Ramos (cell line): ENCODE measurements at regions not wholly inside any gene's neighbourhood (a gene's known extent, or its start where the extent isn't known, plus 50 kb on each side); places are given as distances from the start of the nearest gene placed in this dataset.

ENCODE experiments used
- in situ Hi-C: fragments of 300-500 bp; cut with MboI; formaldehyde crosslinking; loops from one replicate; pipeline ENCODE4 v1.14.3; 2022; ENCODE audit warnings: low sequenced_read_pairs; ENCODE audit not compliant: unreplicated experiment

DNA sequence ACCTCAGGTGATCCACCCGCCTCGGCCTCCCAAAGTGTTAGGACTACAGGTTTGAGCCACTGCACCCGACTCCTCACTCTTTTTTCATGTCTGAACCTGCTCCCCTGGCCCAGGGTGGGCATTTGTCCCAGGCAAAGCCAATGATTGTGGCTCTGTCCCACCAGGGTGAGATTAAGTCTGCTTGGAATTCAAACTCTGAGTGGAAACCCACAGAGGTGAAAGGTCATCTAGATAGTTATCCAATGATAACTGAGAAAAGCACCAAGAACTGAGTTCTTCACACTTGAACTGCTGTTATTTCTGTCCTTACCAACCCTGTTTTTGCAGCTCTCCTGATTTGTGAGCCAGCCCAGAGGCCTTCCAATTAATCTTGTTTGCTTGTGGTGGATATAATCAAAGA is 62.4 kb upstream of the ACVR1 start:
- in situ Hi-C loops = no loop called here

- in situ Hi-C loops = no loop called here
Observed at GRCh38 chr2:157936406-157936805, 60.3 kb upstream of the ACVR1 start.

DNA sequence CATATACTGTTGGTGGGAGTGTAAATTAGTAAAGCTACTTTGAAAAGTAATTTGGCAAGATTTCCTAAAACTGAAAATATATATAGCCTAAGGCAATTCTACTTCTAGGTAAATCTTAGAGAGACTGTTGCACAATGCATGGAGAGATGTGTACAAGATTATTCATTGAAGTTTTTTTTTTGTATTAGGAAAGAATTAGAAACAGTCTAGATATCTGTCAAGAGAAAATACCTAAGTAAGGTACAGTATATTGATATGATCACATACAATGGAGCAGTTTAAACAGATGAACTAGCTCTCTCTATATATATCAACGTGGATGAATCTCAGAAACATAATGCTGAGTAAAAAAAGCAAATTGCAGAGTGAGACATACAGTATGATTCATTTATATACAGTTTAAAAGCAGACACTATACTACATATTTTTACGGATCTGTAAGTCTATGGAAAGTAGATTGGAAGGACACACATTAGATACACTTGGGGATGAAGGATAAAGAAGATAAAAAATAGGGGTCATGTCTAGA is 59.3 kb upstream of the ACVR1 start:
- in situ Hi-C loops = no loop called here

- in situ Hi-C loops = no loop called here
Observed at GRCh38 chr2:157934684-157935377, 58.7 kb upstream of the ACVR1 start.

DNA sequence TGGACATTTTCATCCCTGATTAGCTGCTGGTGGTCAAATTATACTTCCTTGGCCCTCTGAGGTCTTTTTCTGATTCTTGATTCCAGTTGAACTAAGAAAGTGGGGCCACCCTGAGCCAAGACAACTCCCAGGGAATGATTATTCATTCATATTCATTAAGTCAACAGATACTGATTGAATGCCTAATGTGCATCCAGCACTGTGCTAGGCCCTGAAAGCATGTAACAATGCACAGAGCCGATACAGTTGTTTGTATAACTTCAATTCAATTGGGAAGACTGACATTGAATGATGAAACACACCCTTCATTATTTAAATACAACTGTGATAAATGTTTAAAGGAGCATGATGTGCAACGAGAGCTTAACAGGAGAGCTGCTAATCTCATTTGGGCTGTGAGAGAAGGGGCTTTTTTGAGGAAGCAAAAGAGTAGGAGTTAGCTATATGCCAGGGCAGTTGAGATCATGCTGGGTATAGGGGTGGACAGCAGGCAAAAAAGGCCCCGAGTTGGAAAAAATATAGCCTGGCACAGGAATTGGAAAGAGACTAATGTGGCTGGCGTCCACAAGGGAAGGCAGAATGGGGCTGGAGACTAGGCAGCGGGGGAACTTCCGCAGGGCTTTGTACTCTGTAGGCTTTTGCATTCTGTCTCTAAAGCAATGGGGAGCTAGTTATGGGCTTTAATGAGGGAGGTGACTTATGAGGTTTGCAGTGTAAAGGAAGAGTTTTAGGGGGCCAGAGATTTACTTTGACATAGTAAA is 57.2 kb upstream of the ACVR1 start:
- in situ Hi-C loops = no loop called here

- in situ Hi-C loops = no loop called here
Observed at GRCh38 chr2:157932480-157933159, 56.5 kb upstream of the ACVR1 start.

DNA sequence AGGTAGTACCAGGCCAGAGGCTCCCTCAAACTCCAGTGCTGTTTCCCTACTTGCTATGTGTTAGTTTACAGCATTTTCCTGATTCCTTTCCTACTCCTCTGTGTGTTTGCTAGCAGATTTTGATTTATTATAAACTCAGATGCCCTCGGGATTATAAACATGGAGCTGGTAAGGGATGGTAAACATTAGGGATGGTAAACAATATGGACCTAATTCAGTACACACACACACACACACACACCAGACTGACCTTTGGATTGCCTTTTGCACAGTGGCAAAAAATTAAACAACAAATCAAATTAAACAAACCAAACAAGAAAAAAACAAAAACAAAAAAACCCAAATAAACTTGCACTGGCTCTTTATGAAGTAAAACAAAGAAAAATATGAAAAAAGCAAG is 55.4 kb upstream of the ACVR1 start:
- in situ Hi-C loops = no loop called here

- in situ Hi-C loops = no loop called here
Observed at GRCh38 chr2:157930728-157931127, 54.6 kb upstream of the ACVR1 start.

DNA sequence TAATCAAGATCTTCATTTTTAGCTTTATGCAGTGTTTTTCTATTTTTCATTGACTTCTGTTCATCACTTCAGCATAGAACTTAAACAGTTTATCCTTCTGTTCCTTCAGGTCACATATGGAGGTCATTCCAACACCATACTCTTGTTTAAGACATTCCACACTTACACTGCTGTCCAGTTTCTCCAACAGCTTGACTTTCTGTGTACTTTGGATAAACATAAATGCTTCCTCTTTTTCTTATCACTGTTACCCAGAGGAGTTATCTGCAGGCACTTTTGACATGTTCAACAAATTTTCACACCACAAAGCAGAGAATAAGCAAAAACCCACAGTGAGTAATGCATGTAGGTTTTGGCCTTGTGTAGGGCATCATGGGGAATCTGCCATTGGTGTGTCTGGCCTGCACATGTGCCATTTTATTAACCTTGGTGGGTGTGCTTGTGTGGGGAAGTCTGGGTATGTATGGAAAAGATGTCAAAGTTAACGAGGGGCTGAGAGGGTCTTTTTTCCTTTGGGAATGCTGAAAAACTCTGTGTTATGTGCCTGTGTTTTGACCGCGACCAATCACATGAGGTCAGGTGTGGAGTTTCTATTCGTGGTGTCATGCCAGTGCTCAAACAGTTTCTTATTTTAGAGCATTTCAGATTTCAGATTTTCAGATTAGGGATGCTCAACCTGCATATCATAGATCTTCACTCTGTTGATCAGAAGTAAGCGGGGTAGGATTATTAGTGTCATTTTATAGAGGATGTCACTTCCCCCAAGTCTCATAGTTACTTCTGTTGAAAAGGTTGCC is 53.9 kb upstream of the ACVR1 start:
- in situ Hi-C loops = no loop called here

GRCh38 chr2:157928372-157928771 is 52.2 kb upstream of the ACVR1 start:
- in situ Hi-C loops = no loop called here

DNA sequence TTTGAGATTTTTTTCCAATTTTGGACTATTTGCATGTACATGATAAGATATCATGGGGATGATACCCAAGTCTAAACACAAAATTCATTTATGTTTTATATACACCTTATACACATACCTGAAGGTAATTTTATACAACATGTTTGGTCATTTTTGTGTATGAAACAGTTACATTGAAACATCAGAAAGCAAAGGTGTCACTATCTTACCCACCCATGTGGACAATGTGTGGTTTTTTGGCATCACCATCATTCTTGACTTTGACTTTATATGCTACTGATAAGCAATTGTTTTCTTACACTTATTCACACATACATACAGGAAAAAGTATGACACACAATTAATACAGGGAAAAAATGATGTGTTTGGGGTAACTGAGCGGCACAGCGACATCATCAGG is 51.0 kb upstream of the ACVR1 start:
- in situ Hi-C loops = no loop called here
